ENCODE measurements at regions not wholly inside any gene's neighbourhood (a gene's known extent, or its start where the extent isn't known, plus 50 kb on each side); places are given as distances from the start of the nearest gene placed in this dataset.

DNA sequence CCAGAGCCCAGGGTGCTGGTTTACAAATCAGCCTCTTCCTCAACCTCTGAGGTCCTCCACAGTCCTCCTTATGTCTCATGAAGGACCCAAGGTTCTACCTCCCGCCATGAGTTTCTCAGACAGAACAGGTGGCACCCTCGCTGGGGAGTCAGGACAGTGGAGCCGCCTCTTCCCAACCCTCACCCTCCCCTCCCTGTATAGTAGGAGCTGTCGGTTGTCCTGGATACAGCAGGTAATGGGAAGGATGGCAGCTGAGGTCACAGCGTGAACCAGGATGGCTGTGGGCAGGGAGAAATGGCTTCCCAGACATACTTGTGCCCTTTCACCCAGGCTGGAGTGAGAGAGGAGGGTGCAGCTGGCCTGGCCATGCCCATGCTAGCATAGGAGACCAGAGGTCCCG lies 134.6 kb downstream of the CHST1 start:
- TF ChIP-seq, protein P1, sequence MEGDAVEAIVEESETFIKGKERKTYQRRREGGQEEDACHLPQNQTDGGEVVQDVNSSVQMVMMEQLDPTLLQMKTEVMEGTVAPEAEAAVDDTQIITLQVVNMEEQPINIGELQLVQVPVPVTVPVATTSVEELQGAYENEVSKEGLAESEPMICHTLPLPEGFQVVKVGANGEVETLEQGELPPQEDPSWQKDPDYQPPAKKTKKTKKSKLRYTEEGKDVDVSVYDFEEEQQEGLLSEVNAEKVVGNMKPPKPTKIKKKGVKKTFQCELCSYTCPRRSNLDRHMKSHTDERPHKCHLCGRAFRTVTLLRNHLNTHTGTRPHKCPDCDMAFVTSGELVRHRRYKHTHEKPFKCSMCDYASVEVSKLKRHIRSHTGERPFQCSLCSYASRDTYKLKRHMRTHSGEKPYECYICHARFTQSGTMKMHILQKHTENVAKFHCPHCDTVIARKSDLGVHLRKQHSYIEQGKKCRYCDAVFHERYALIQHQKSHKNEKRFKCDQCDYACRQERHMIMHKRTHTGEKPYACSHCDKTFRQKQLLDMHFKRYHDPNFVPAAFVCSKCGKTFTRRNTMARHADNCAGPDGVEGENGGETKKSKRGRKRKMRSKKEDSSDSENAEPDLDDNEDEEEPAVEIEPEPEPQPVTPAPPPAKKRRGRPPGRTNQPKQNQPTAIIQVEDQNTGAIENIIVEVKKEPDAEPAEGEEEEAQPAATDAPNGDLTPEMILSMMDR (IDR thresholded peaks at IDR 0.05) = no peak
- no peak for TF ChIP-seq POLR2AphosphoS5 (IDR thresholded peaks at IDR 0.05)

Data from gastroesophageal sphincter (tissue), 3 donors.